Naive B cell (primary cell): ENCODE measurements at regions not wholly inside any gene's neighbourhood (a gene's known extent, or its start where the extent isn't known, plus 50 kb on each side); places are given as distances from the start of the nearest gene placed in this dataset.
"Not testable (repeated sequence)": the region's sequence is repeated elsewhere in the genome, so short reads cannot be mapped to it uniquely, and the experiment has no call there.

Source experiments
- ATAC-seq, 2 donors: fragments of 150-1000 bp; cut with Tn5 transposase; 2 replicates each; pipeline ENCODE4 v1.10.0; 2021; ENCODE audit warnings: low read depth in 2 of 2, mild to moderate bottlenecking in 2 of 2, moderate library complexity in 2 of 2
- DNase-seq: peaks from one replicate; pipeline ENCODE4 v3.0.0; 2022
- H3K27ac Mint-ChIP-seq, 6 donors: one replicate each; pipeline ENCODE4 v1.8.0; 2020 to 2022; ENCODE audit warnings: mild to moderate bottlenecking in 6 of 6, mixed read lengths in 6 of 6, moderate library complexity in 5 of 6, inconsistent platforms in 2 of 6
- H3K27me3 Mint-ChIP-seq, 3 donors: one replicate each; pipeline ENCODE4 v1.8.0; 2021 to 2022; ENCODE audit warnings: mixed read lengths in 3 of 3, mild to moderate bottlenecking in 1 of 3
- H3K36me3 Mint-ChIP-seq, 2 donors: one replicate each; pipeline ENCODE4 v1.8.0; 2020 to 2022; ENCODE audit warnings: mixed read lengths in 2 of 2, inconsistent platforms in 1 of 2, mild to moderate bottlenecking in 1 of 2
- H3K4me1 Mint-ChIP-seq, 3 donors: one replicate each; pipeline ENCODE4 v1.8.0; 2020 to 2022; ENCODE audit warnings: mixed read lengths in 3 of 3, inconsistent platforms in 1 of 3, mild to moderate bottlenecking in 1 of 3, moderate library complexity in 1 of 3
- H3K4me3 Mint-ChIP-seq, 8 donors: one replicate each; pipeline ENCODE4 v1.8.0; 2020 to 2022; ENCODE audit warnings: mild to moderate bottlenecking in 8 of 8, mixed read lengths in 8 of 8, moderate library complexity in 8 of 8, inconsistent platforms in 2 of 8
- H3K9me3 Mint-ChIP-seq, 7 donors: one replicate each; pipeline ENCODE4 v1.8.0; 2020 to 2022; ENCODE audit warnings: mixed read lengths in 7 of 7, mild to moderate bottlenecking in 5 of 7, inconsistent platforms in 2 of 7, moderate library complexity in 1 of 7

GRCh38 chr10:17538941-17539340 is 78.2 kb downstream of the HACD1 start:
- no peaks in the 10 kb centered on the region for H3K36me3 Mint-ChIP-seq
- no peak overlapping the region for H3K27ac Mint-ChIP-seq
- H3K4me3 Mint-ChIP-seq: no peak overlapping the region
- DNase-seq (no peak), ATAC-seq (no peak)
- no peaks in the 10 kb centered on the region for H3K4me1 Mint-ChIP-seq
- H3K9me3 Mint-ChIP-seq: peaks cover 0 to 20% (median 9%) of the 10 kb centered on the region in 7 donors
- no peaks in the 10 kb centered on the region for H3K27me3 Mint-ChIP-seq

GRCh38 chr10:17537281-17537680 is 79.9 kb downstream of the HACD1 start:
- Mint-ChIP-seq H3K36me3 (no peaks in the 10 kb centered on the region), H3K4me3 (no peak overlapping the region), H3K27me3 (no peaks in the 10 kb centered on the region), H3K9me3 (peaks cover 0 to 20% (median 9%) of the 10 kb centered on the region in 7 donors), H3K4me1 (no peaks in the 10 kb centered on the region), H3K27ac (no peak overlapping the region)
- ATAC-seq (no peak), DNase-seq (no peak)

- Mint-ChIP-seq H3K4me1 (no peaks in the 10 kb centered on the region), H3K4me3 (no peak overlapping the region), H3K27me3 (peaks cover 0 to 5% (median 0%) of the 10 kb centered on the region in 3 donors), H3K9me3 (peaks cover 0 to 20% (median 9%) of the 10 kb centered on the region in 7 donors), H3K27ac (no peak overlapping the region), H3K36me3 (no peaks in the 10 kb centered on the region)
- DNase-seq: no peak
- no peak for ATAC-seq
Observed at GRCh38 chr10:17536221-17536620, 81.0 kb downstream of the HACD1 start.

DNA sequence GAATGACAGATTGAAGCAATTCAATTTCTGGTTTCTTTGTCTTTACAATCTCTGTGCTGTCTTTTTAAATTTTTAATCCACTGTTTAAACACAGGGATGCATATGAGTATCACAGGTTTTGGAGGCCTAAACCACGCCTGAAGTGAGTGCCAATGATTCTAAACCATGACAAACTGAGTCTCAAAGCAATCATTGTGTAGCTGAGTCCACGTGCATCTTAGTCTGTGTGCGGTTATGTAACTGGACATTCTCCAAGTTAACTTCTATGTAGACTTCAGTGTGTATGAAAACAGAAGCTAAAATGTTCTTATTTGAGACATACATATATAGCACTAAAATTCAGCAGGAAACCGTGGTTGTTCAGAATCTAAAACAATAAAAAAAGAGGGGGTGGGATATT is 79.3 kb upstream of the ST8SIA6 start:
- Mint-ChIP-seq H3K4me3 (no peak overlapping the region), H3K9me3 (peaks cover 0 to 5% (median 1%) of the 10 kb centered on the region in 7 donors), H3K27ac (no peak overlapping the region), H3K36me3 (no peaks in the 10 kb centered on the region), H3K4me1 (no peaks in the 10 kb centered on the region), H3K27me3 (peaks cover 0 to 5% (median 0%) of the 10 kb centered on the region in 3 donors)
- no peak for DNase-seq
- ATAC-seq: no peak

GRCh38 chr10:17528306-17528862 is 74.0 kb upstream of the ST8SIA6 start:
- H3K36me3 Mint-ChIP-seq: no peaks in the 10 kb centered on the region
- peaks cover 5 to 9% (median 9%) of the 10 kb centered on the region in 3 donors for H3K27me3 Mint-ChIP-seq
- no peak overlapping the region for H3K4me3 Mint-ChIP-seq
- DNase-seq (no peak), ATAC-seq (no peak)
- no peaks in the 10 kb centered on the region for H3K4me1 Mint-ChIP-seq
- H3K27ac Mint-ChIP-seq: no peak overlapping the region
- H3K9me3 Mint-ChIP-seq: peaks cover 0 to 5% (median 0%) of the 10 kb centered on the region in 7 donors

DNA sequence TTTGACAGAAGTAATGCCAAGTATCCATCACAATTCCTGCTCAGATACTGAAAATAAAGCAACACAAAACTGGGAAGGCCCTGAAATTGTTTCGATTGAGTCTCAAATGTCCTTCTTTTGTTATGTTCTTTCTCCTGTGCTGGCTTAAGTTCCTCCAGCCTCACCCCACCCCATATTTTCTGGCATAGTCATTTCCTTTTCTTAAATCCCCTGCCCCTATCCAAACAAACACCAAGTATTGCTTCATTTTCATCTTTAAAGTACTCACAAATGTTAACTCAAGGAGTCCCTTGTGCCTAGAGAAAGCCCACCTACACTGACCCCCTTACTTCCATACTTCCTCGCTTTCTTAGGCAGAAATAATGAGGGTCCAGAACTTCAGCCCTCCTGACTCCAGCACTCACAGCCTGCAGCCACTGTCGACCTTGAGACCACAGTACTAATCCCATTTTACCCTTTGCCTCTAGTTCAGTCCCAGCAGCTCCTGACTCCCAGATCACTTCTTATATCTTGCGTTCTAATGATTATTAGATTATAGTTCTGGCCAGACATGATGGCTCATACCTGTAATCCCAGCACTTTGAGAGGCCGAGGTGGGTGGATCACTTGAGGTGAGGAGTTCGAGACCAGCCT is 73.2 kb upstream of the ST8SIA6 start:
- peaks cover 0 to 10% (median 0%) of the 10 kb centered on the region in 7 donors for H3K9me3 Mint-ChIP-seq
- no peak overlapping the region for H3K27ac Mint-ChIP-seq
- ATAC-seq: no peak
- DNase-seq: no peak
- H3K27me3 Mint-ChIP-seq: peaks cover 5 to 9% (median 9%) of the 10 kb centered on the region in 3 donors
- peak overlapping the region in 1 of 8 donors; percentile 5 for H3K4me3 Mint-ChIP-seq
- H3K36me3 Mint-ChIP-seq: no peaks in the 10 kb centered on the region
- H3K4me1 Mint-ChIP-seq: no peaks in the 10 kb centered on the region

GRCh38 chr10:17526571-17526970 is 72.2 kb upstream of the ST8SIA6 start:
- DNase-seq, H3K27ac Mint-ChIP-seq, ATAC-seq, H3K4me1 Mint-ChIP-seq, H3K36me3 Mint-ChIP-seq, H3K27me3 Mint-ChIP-seq: not testable (repeated sequence)
- H3K9me3 Mint-ChIP-seq: peaks cover 0 to 11% (median 0%) of the 10 kb centered on the region in 7 donors
- peak overlapping the region in 1 of 8 donors; percentile 30 for H3K4me3 Mint-ChIP-seq

- H3K4me3 Mint-ChIP-seq: no peak overlapping the region
- no peak overlapping the region for H3K27ac Mint-ChIP-seq
- peaks cover 0 to 9% (median 9%) of the 10 kb centered on the region in 3 donors for H3K27me3 Mint-ChIP-seq
- ATAC-seq (no peak), DNase-seq (no peak)
- no peaks in the 10 kb centered on the region for H3K4me1 Mint-ChIP-seq
- no peaks in the 10 kb centered on the region for H3K36me3 Mint-ChIP-seq
- H3K9me3 Mint-ChIP-seq: peaks cover 0 to 11% (median 0%) of the 10 kb centered on the region in 7 donors
Observed at GRCh38 chr10:17523917-17524316, 69.5 kb upstream of the ST8SIA6 start.

- Mint-ChIP-seq H3K9me3 (peaks cover 0 to 11% (median 0%) of the 10 kb centered on the region in 7 donors), H3K27me3 (peaks cover 0 to 9% (median 6%) of the 10 kb centered on the region in 3 donors), H3K36me3 (no peaks in the 10 kb centered on the region), H3K4me1 (no peaks in the 10 kb centered on the region), H3K27ac (no peak overlapping the region), H3K4me3 (no peak overlapping the region)
- no peak for ATAC-seq
- DNase-seq: no peak
Observed at GRCh38 chr10:17523246-17523753, 68.9 kb upstream of the ST8SIA6 start.

DNA sequence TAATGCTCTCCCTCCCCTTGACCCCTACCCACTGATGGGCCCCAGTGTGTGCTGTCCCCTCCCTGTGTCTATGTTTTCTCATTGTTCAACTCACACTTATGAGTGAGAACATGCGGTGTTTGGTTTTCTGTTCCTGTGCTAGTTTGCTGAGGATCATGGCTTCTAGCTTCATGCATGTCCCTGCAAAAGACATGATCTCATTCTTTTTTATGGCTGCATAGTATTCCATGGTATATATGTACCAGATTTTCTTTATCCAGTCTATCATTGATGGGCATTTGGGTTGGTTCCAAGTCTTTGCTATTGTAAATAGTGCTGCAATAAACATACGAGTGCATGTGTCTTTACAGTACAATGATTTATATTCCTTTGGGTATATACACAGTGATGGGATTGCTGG is 67.9 kb upstream of the ST8SIA6 start:
- DNase-seq, H3K4me3 Mint-ChIP-seq, H3K27me3 Mint-ChIP-seq, H3K4me1 Mint-ChIP-seq, H3K36me3 Mint-ChIP-seq, H3K27ac Mint-ChIP-seq, ATAC-seq: not testable (repeated sequence)
- peaks cover 0 to 11% (median 4%) of the 10 kb centered on the region in 7 donors for H3K9me3 Mint-ChIP-seq

GRCh38 chr10:17519457-17519856 is 65.1 kb upstream of the ST8SIA6 start:
- ATAC-seq: no peak
- Mint-ChIP-seq H3K27me3 (peaks cover 0 to 4% (median 0%) of the 10 kb centered on the region in 3 donors), H3K36me3 (peaks cover 0 to 6% of the 10 kb centered on the region in 2 donors), H3K27ac (no peak overlapping the region), H3K4me1 (no peaks in the 10 kb centered on the region), H3K4me3 (no peak overlapping the region), H3K9me3 (peaks cover 4 to 21% (median 9%) of the 10 kb centered on the region in 7 donors)
- DNase-seq: no peak

DNA sequence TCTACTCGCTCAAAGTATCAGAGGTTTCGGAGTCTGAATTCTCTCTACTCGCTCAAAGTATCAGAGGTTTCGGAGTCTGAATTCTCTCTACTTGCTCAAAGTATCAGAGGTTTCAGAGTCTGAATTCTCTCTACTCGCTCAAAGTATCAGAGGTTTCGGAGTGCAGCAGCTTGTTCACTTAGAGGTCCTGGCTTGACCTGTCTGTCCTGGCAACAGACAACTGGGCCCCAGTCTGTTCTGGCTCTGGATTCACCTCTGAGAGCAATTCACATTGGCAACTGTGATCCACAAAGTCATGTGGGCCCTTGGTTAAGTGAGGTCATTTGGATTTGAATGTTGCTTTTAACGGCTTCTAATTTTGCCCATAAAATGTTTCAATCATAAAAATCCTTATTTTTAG is 63.9 kb upstream of the ST8SIA6 start:
- no peak overlapping the region for H3K27ac Mint-ChIP-seq
- ATAC-seq: no peak
- peaks cover 3 to 18% (median 9%) of the 10 kb centered on the region in 7 donors for H3K9me3 Mint-ChIP-seq
- H3K27me3 Mint-ChIP-seq: peaks cover 0 to 4% (median 0%) of the 10 kb centered on the region in 3 donors
- no peak for DNase-seq
- H3K4me1 Mint-ChIP-seq: no peaks in the 10 kb centered on the region
- H3K36me3 Mint-ChIP-seq: peaks cover 0 to 6% of the 10 kb centered on the region in 2 donors
- H3K4me3 Mint-ChIP-seq: no peak overlapping the region

GRCh38 chr10:17516376-17516775 is 62.0 kb upstream of the ST8SIA6 start:
- no peak for ATAC-seq
- Mint-ChIP-seq H3K9me3 (peaks cover 0 to 14% (median 9%) of the 10 kb centered on the region in 7 donors), H3K27ac (no peak overlapping the region), H3K36me3 (peaks cover 0 to 6% of the 10 kb centered on the region in 2 donors), H3K27me3 (peaks cover 0 to 4% (median 0%) of the 10 kb centered on the region in 3 donors), H3K4me1 (no peaks in the 10 kb centered on the region), H3K4me3 (no peak overlapping the region)
- no peak for DNase-seq
